Upper lobe of left lung (tissue), 4 donors: ENCODE measurements at regions not wholly inside any gene's neighbourhood (a gene's known extent, or its start where the extent isn't known, plus 50 kb on each side); places are given as distances from the start of the nearest gene placed in this dataset.

Experiments used
- EP300 ChIP-seq, 4 donors: sonication (generic); formaldehyde crosslinking; IDR thresholded peaks; one replicate each; pipeline ENCODE4 v1.5.1; 2017; ENCODE audit warnings: antibody characterized with exemption in 4 of 4, control low read depth in 2 of 4
- POLR2A ChIP-seq, 4 donors: fragments of 450-650 bp; IDR thresholded peaks; one replicate each; pipeline ENCODE4 v1.5.1; 2016 to 2017; ENCODE audit warnings: antibody characterized with exemption in 4 of 4, mild to moderate bottlenecking in 2 of 4
- POLR2AphosphoS5 ChIP-seq, 2 donors: sonication (generic); formaldehyde crosslinking; IDR thresholded peaks; one replicate each; pipeline ENCODE4 v1.5.1; 2017; ENCODE audit warnings: antibody characterized with exemption in 2 of 2
- TF ChIP-seq, protein P1 (sequence below), 6 experiments: fragments of 450-650 bp in 4 of 6; fragments of 200-600 bp in 2 of 6; sonication (generic) in 2 of 6; IDR thresholded peaks; one replicate each; pipeline ENCODE4 v1.5.1; 2016 to 2019; ENCODE audit warnings: antibody characterized with exemption in 6 of 6

DNA sequence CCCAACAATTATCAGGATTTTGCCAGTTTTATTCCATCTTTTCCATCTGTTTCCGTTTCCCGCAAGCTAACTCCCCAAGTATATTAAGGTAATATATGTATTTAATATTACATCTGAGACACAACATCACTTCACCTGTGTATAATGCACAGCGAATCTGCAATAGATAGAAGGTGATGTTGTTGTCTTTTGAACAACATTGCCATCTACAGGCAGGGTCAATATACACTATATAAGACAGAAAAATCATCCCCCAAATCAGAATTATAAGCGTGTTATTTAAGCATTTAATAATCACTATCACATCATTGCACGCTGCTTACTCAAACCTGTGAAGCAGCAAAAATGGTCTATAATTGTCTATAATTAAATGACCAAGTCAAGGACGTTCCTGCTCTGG is 1115.5 kb downstream of the NLGN4X start:
- TF ChIP-seq POLR2A (IDR thresholded peaks at IDR 0.05): no peak
- TF ChIP-seq, protein P1, sequence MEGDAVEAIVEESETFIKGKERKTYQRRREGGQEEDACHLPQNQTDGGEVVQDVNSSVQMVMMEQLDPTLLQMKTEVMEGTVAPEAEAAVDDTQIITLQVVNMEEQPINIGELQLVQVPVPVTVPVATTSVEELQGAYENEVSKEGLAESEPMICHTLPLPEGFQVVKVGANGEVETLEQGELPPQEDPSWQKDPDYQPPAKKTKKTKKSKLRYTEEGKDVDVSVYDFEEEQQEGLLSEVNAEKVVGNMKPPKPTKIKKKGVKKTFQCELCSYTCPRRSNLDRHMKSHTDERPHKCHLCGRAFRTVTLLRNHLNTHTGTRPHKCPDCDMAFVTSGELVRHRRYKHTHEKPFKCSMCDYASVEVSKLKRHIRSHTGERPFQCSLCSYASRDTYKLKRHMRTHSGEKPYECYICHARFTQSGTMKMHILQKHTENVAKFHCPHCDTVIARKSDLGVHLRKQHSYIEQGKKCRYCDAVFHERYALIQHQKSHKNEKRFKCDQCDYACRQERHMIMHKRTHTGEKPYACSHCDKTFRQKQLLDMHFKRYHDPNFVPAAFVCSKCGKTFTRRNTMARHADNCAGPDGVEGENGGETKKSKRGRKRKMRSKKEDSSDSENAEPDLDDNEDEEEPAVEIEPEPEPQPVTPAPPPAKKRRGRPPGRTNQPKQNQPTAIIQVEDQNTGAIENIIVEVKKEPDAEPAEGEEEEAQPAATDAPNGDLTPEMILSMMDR (IDR thresholded peaks at IDR 0.05): peak in 4 of 6 experiments; percentile 10 to 22 (median 15)
- no peak for TF ChIP-seq POLR2AphosphoS5 (IDR thresholded peaks at IDR 0.05)
- TF ChIP-seq EP300 (IDR thresholded peaks at IDR 0.05): no peak
